IMR-90 (cell line): ENCODE measurements at regions not wholly inside any gene's neighbourhood (a gene's known extent, or its start where the extent isn't known, plus 50 kb on each side); places are given as distances from the start of the nearest gene placed in this dataset.

ENCODE experiments used
- ATAC-seq: fragments of 200-7000 bp; cut with Tn5 transposase; 2 replicates; pipeline ENCODE4 v1.9.1; 2020; ENCODE audit warnings: low read depth, mild to moderate bottlenecking, moderate library complexity
- BruUV-seq: library from RNA; stranded (reverse); fragments of 400-500 nt; replicated peaks from 2 replicates; lab custom pipeline; 2021; lab: Mats Ljungman, UMichigan
- CTCF ChIA-PET: fragments of 300-600 bp; formaldehyde crosslinking; extraction: SDS; loops from one replicate; lab custom pipeline; 2021; ENCODE audit warnings: antibody characterized with exemption; lab: Yijun Ruan, JAX
- POLR2A ChIA-PET: fragments of 300-600 bp; sonication (Branson Sonifier 250); formaldehyde crosslinking; loops from one replicate; lab custom pipeline; 2022; ENCODE audit warnings: antibody characterized with exemption; ENCODE audit not compliant: unreplicated experiment; lab: Charles Lee
- DNase-seq: peaks from one replicate; pipeline ENCODE4 v3.0.0; 2013
- H2AFZ ChIP-seq: replicated peaks from 2 replicates; pipeline ENCODE3; 2013; ENCODE audit warnings: low read length, mild to moderate bottlenecking; ENCODE audit not compliant: poor library complexity
- H2AK5ac ChIP-seq: 2 replicates; pipeline ENCODE4 v1.6.1; 2013; ENCODE audit warnings: low read depth, low read length, inconsistent platforms
- H2AK9ac ChIP-seq: replicated peaks from 2 replicates; pipeline ENCODE3; 2013; ENCODE audit warnings: mild to moderate bottlenecking, low read depth, low read length, moderate library complexity; ENCODE audit not compliant: poor library complexity
- H2BK120ac ChIP-seq: 2 replicates; pipeline ENCODE4 v1.6.1; 2013; ENCODE audit warnings: low read depth, low read length, inconsistent platforms
- H2BK15ac ChIP-seq: 3 replicates; pipeline ENCODE4 v1.6.1; 2013; ENCODE audit warnings: low read depth, low read length, inconsistent platforms
- H2BK20ac ChIP-seq: 2 replicates; pipeline ENCODE4 v1.6.1; 2013; ENCODE audit warnings: low read depth, mild to moderate bottlenecking, inconsistent platforms, low read length, moderate library complexity
- H2BK5ac ChIP-seq: 2 replicates; pipeline ENCODE4 v1.6.1; 2013; ENCODE audit warnings: mild to moderate bottlenecking, low read depth, low read length, inconsistent platforms; ENCODE audit not compliant: poor library complexity, severe bottlenecking
- H3K14ac ChIP-seq: replicated peaks from 2 replicates; pipeline ENCODE4 v1.6.1; 2013; ENCODE audit warnings: low read depth, low read length, inconsistent platforms
- H3K18ac ChIP-seq: 2 replicates; pipeline ENCODE4 v1.6.1; 2013; ENCODE audit warnings: low read depth, low read length, control low read depth
- H3K23ac ChIP-seq: 2 replicates; pipeline ENCODE4 v1.6.1; 2013; ENCODE audit warnings: low read depth, low read length, inconsistent platforms
- H3K27ac ChIP-seq: 2 replicates; pipeline ENCODE4 v1.5.1; 2013; ENCODE audit warnings: mild to moderate bottlenecking, control low read depth, low read length; ENCODE audit not compliant: insufficient read depth
- H3K27me3 ChIP-seq: 2 replicates; pipeline ENCODE4 v1.6.1; 2013; ENCODE audit warnings: low read length; ENCODE audit not compliant: control insufficient read depth, insufficient read depth
- H3K36me3 ChIP-seq: 2 replicates; pipeline ENCODE4 v1.6.1; 2013; ENCODE audit warnings: low read length, mixed read lengths; ENCODE audit not compliant: control insufficient read depth, insufficient read depth
- H3K4ac ChIP-seq: 2 replicates; pipeline ENCODE4 v1.6.1; 2013; ENCODE audit warnings: low read depth, low read length, inconsistent platforms
- H3K4me1 ChIP-seq: 2 replicates; pipeline ENCODE4 v1.6.1; 2013; ENCODE audit warnings: low read length, mixed read lengths; ENCODE audit not compliant: control insufficient read depth, insufficient read depth
- H3K4me2 ChIP-seq: 2 replicates; pipeline ENCODE4 v1.6.1; 2013; ENCODE audit warnings: low read depth, mild to moderate bottlenecking, control low read depth, low read length, moderate library complexity
- H3K4me3 ChIP-seq: 2 replicates; pipeline ENCODE4 v1.5.1; 2013; ENCODE audit warnings: low read depth, mild to moderate bottlenecking, control low read depth, low read length, moderate library complexity; ENCODE audit not compliant: insufficient read depth
- H3K56ac ChIP-seq: 2 replicates; pipeline ENCODE4 v1.6.1; 2013; ENCODE audit warnings: low read length, inconsistent platforms; ENCODE audit not compliant: insufficient read depth; ENCODE audit errors: extremely low read depth
- H3K79me1 ChIP-seq, 2 experiments: 2 replicates each; pipeline ENCODE4 v1.6.1; 2013; ENCODE audit warnings: low read length in 2 of 2, inconsistent platforms in 1 of 2, low read depth in 1 of 2
- H3K9ac ChIP-seq: 2 replicates; pipeline ENCODE4 v1.6.1; 2013; ENCODE audit warnings: low read depth, low read length, control low read depth
- H3K9me1 ChIP-seq: 2 replicates; pipeline ENCODE4 v1.6.1; 2013; ENCODE audit warnings: low read length, inconsistent platforms; ENCODE audit not compliant: insufficient read depth
- H3K9me3 ChIP-seq: 2 replicates; pipeline ENCODE4 v1.6.1; 2013; ENCODE audit warnings: low read length; ENCODE audit not compliant: control insufficient read depth, insufficient read depth
- H4K20me1 ChIP-seq: 2 replicates; pipeline ENCODE4 v1.6.1; 2013; ENCODE audit warnings: low read length, inconsistent platforms; ENCODE audit not compliant: insufficient read depth
- H4K5ac ChIP-seq: 2 replicates; pipeline ENCODE4 v1.6.1; 2013; ENCODE audit warnings: mild to moderate bottlenecking, low read depth, low read length, control low read depth
- H4K8ac ChIP-seq, 2 experiments: 2 replicates each; pipeline ENCODE4 v1.6.1; 2013; ENCODE audit warnings: low read depth in 2 of 2, low read length in 2 of 2, control low read depth in 1 of 2, inconsistent platforms in 1 of 2
- H4K91ac ChIP-seq: 2 replicates; pipeline ENCODE4 v1.6.1; 2013; ENCODE audit warnings: low read depth, low read length, inconsistent platforms; ENCODE audit not compliant: insufficient read depth
- BHLHE40 ChIP-seq: fragments of 150-350 bp; IDR thresholded peaks from 2 replicates; pipeline ENCODE4 v1.6.1; 2016; ENCODE audit warnings: mild to moderate bottlenecking, low read depth, low read length
- FOS ChIP-seq: fragments of 150-350 bp; IDR thresholded peaks from 2 replicates; pipeline ENCODE4 v1.6.1; 2016; ENCODE audit warnings: low read depth, low read length
- MXI1 ChIP-seq: IDR thresholded peaks from 2 replicates; pipeline ENCODE4 v1.6.1; 2012; ENCODE audit warnings: low read depth, mild to moderate bottlenecking, low read length, moderate library complexity, borderline replicate concordance
- WGBS, 2 experiments: methylation state at CpG; one replicate each; pipeline versions ENCODE4 v1.1.5 to v1.1.7; 2013; ENCODE audit warnings: missing lambda C conversion rate in 2 of 2; ENCODE audit not compliant: insufficient read length in 1 of 2; ENCODE audit errors: extremely low coverage in 2 of 2; 5-methylcytosine and 5-hydroxymethylcytosine counted together
- dilution Hi-C: fragments of 300-500 bp; cut with HindIII; formaldehyde crosslinking; loops from one replicate; pipeline ENCODE4 v1.14.3; 2018; ENCODE audit warnings: low sequenced_read_pairs; ENCODE audit not compliant: unreplicated experiment
- in situ Hi-C: fragments of 300-500 bp; cut with MboI; formaldehyde crosslinking; loops from 3 replicates; pipeline ENCODE4 v1.14.3; 2019; ENCODE audit warnings: low sequenced_read_pairs, inconsistent platforms, mixed read lengths
- intact Hi-C: fragments of 100-400 bp; cut with micrococcal nuclease; formaldehyde crosslinking; loops from 2 replicates; pipeline ENCODE4 v1.10.0; 2022

- no peak overlapping the region for H3K9ac ChIP-seq
- H2BK20ac ChIP-seq = peak overlapping the region; percentile 17
- H3K79me1 ChIP-seq = no peaks in the 10 kb centered on the region
- no peak overlapping the region; the same call in 1 of the 2 replicates for H4K91ac ChIP-seq
- peak overlapping the region; percentile 74 for H3K14ac ChIP-seq
- H3K18ac ChIP-seq = peak overlapping the region; percentile 20
- H2AK9ac ChIP-seq = no peak overlapping the region
- no peak overlapping the region for H2BK5ac ChIP-seq
- peak overlapping the region; percentile 12 for H4K5ac ChIP-seq
- H2BK15ac ChIP-seq = 0 out of 3 replicates have a peak overlapping the region, but pooled peaks have one; percentile 42
- intact Hi-C loops (no loop called here), in situ Hi-C loops (no loop called here), dilution Hi-C loops (no loop called here)
- H3K4me1 ChIP-seq = peaks cover 1% of the 10 kb centered on the region; the same call in 1 of the 2 replicates
- H3K9me3 ChIP-seq = no peaks in the 10 kb centered on the region
- CTCF ChIA-PET = interaction anchor here (2.0 kb wide), 1 partner anchor 13 kb away, joined by 6 read pairs; no protein-coding TSS in a partner anchor
- H3K4me2 ChIP-seq = no peak overlapping the region
- no peak overlapping the region for H3K56ac ChIP-seq
- TF ChIP-seq BHLHE40 (no peak), FOS (no peak), MXI1 (no peak)
- 0 out of 4 replicates have a peak overlapping the region, but pooled peaks of 1 of the 2 experiments have one; percentile 40 for H4K8ac ChIP-seq
- H3K27ac ChIP-seq = no peak overlapping the region
- 0 out of 2 replicates have a peak overlapping the region, but pooled peaks have one; percentile 20 for H2BK120ac ChIP-seq
- no peaks in the 10 kb centered on the region for H4K20me1 ChIP-seq
- no peak for DNase-seq
- no TSS peak for BruUV-seq
- H3K4me3 ChIP-seq = no peak overlapping the region
- H3K27me3 ChIP-seq = no peaks in the 10 kb centered on the region
- ATAC-seq = no peak
- H3K4ac ChIP-seq = no peak overlapping the region
- POLR2A ChIA-PET = no interaction called here
- H3K36me3 ChIP-seq = no peaks in the 10 kb centered on the region
- no peak overlapping the region for H3K23ac ChIP-seq
- H2AK5ac ChIP-seq = no peak overlapping the region
- H2AFZ ChIP-seq = no peak overlapping the region
- no CpG with 5 or more reads among the region's 2 CpGs for WGBS, 2 experiments
- no peaks in the 10 kb centered on the region for H3K9me1 ChIP-seq
These were observed 180.9 kb upstream of the ACTBL2 start for GRCh38 chr5:57663466-57663865.
